Activated CD8-positive, alpha-beta T cell treated with anti-CD3 and anti-CD28 coated beads, Interleukin-2, amount 10 ng/mL, durations not matched to agents 7 days and 5 days (primary cell): ENCODE measurements at regions not wholly inside any gene's neighbourhood (a gene's known extent, or its start where the extent isn't known, plus 50 kb on each side); places are given as distances from the start of the nearest gene placed in this dataset.

ENCODE experiments used
- ATAC-seq: fragments of 150-1000 bp; cut with Tn5 transposase; one replicate; pipeline ENCODE4 v1.10.0; 2021; ENCODE audit warnings: moderate library complexity
- CTCF ChIA-PET: fragments of 350-600 bp; sonication (Branson Sonifier 250); formaldehyde crosslinking; loops from one replicate; lab custom pipeline; 2021; ENCODE audit warnings: antibody characterized with exemption; lab: Charles Lee
- POLR2A ChIA-PET: fragments of 350-600 bp; sonication (Branson Sonifier 250); formaldehyde crosslinking; loops from one replicate; lab custom pipeline; 2021; ENCODE audit warnings: antibody characterized with exemption; lab: Charles Lee
- DNase-seq: peaks from one replicate; pipeline ENCODE4 v3.0.0-alpha.2; 2020
- H3K27ac Mint-ChIP-seq: one replicate; pipeline ENCODE4 v1.8.0; 2021; ENCODE audit warnings: mild to moderate bottlenecking, mixed read lengths
- H3K27me3 Mint-ChIP-seq: one replicate; pipeline ENCODE4 v1.8.0; 2021; ENCODE audit warnings: low read depth, mixed read lengths
- H3K36me3 Mint-ChIP-seq: one replicate; pipeline ENCODE4 v1.8.0; 2021; ENCODE audit warnings: low read depth, mixed read lengths
- H3K4me1 Mint-ChIP-seq: one replicate; pipeline ENCODE4 v1.8.0; 2021; ENCODE audit warnings: low read depth, mixed read lengths
- H3K4me3 Mint-ChIP-seq: one replicate; pipeline ENCODE4 v1.8.0; 2021; ENCODE audit warnings: mild to moderate bottlenecking, mixed read lengths
- H3K9me3 Mint-ChIP-seq: one replicate; pipeline ENCODE4 v1.8.0; 2022; ENCODE audit warnings: mixed read lengths; ENCODE audit not compliant: insufficient read depth

DNA sequence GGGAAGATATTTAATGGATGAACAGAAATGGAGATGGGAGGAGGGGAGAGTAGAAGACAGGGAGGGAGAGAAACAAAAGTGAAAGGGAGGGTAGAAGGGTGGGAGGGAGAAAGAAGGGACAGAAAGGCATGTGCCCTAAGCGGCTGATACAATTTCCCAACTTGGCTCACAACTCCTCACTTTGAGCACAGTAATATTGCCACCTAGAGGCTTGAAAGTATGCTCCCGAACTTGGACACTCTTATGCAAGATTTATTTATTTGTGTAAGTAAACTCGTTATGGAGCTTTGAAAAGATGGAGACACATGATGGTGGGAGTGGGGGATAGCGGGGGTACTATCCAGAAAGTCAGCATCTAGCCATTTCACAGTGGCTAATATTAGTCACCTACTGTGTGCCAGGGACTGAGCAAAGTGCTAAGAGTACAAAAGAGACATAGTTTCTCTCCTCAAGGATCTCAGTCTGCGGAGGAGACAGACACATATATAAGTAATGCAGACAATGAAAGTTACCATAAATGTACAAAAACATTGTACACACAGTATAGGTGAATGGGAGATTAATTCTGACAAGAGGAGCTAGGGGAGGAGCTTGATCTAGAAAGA lies 189.7 kb downstream of the SEC16B start:
- no peaks in the 10 kb centered on the region for H3K27me3 Mint-ChIP-seq
- POLR2A ChIA-PET: no interaction called here
- no peaks in the 10 kb centered on the region for H3K36me3 Mint-ChIP-seq
- H3K4me1 Mint-ChIP-seq: no peaks in the 10 kb centered on the region
- ATAC-seq (no peak), DNase-seq (no peak)
- CTCF ChIA-PET: no interaction called here
- H3K9me3 Mint-ChIP-seq: no peaks in the 10 kb centered on the region
- no peak overlapping the region for H3K27ac Mint-ChIP-seq
- H3K4me3 Mint-ChIP-seq: no peak overlapping the region

DNA sequence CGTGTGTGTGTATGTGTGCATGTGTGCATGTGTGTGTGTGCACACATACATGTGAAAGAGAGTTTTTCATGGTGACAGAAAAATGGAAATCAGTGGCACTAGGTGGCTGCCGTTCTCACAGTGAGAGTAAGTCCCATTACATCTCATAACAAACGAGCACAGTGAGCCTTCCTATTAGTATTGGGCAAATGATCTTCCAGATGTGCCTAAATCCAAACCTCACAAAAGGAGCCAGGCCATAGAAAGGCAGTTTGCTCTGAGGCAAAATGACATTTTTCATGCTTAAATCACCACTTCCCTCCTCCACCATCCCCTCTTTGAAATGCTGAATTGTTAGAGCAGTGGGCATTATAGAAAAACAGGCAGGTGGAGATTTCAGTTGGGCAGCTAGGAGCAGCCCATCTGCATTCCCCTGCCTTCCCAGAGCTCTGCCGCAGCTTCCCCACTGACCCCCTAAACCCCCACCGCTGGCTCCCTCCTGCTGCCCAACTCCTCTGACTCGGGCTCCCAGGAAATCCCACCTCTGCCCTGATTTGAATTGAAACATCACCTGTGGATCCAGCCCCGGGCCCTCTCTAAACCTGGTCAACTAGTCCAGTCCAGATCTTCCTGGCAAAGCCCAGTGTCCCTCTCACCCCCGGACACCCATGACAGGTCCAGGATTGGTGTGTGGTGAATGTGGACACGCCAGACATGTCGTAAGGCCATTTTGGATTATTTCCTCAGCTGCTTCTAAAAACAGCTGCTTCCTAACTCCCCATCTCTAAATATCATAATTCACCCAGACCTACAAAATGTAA lies 190.5 kb downstream of the SEC16B start:
- H3K4me3 Mint-ChIP-seq: no peak overlapping the region
- DNase-seq: no peak
- CTCF ChIA-PET: no interaction called here
- POLR2A ChIA-PET: no interaction called here
- H3K27me3 Mint-ChIP-seq: no peaks in the 10 kb centered on the region
- no peaks in the 10 kb centered on the region for H3K9me3 Mint-ChIP-seq
- no peak for ATAC-seq
- no peak overlapping the region for H3K27ac Mint-ChIP-seq
- H3K4me1 Mint-ChIP-seq: no peaks in the 10 kb centered on the region
- no peaks in the 10 kb centered on the region for H3K36me3 Mint-ChIP-seq

- Mint-ChIP-seq H3K27ac (no peak overlapping the region), H3K4me1 (no peaks in the 10 kb centered on the region), H3K9me3 (no peaks in the 10 kb centered on the region), H3K4me3 (no peak overlapping the region), H3K36me3 (no peaks in the 10 kb centered on the region), H3K27me3 (no peaks in the 10 kb centered on the region)
- ChIA-PET POLR2A (no interaction called here), CTCF (no interaction called here)
- ATAC-seq (no peak), DNase-seq (no peak)
Observed at GRCh38 chr1:177775924-177776323, 193.9 kb downstream of the SEC16B start.

- ChIA-PET POLR2A (no interaction called here), CTCF (no interaction called here)
- Mint-ChIP-seq H3K36me3 (no peaks in the 10 kb centered on the region), H3K9me3 (no peaks in the 10 kb centered on the region), H3K4me1 (no peaks in the 10 kb centered on the region), H3K4me3 (no peak overlapping the region), H3K27ac (no peak overlapping the region), H3K27me3 (no peaks in the 10 kb centered on the region)
- DNase-seq (no peak), ATAC-seq (no peak)
Observed at GRCh38 chr1:177772386-177772960, 197.4 kb downstream of the SEC16B start.

DNA sequence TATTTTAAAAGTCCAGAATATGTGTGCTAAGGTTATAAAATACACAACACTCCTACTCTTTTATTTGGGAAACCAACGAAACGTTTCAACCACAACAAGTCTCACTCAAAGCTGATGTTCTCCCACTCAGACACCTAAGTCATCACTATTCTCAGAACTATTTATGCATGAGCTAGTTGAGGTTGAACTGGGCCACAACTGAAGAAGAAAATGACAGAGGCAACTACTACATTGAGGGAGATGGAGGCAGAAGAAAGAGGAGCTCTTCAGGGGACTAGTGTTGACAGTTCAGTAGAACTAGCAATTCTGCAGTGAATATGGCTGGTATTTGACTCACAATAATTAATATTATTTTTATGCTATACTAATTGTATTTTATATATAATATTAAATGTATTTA lies 198.2 kb downstream of the SEC16B start:
- Mint-ChIP-seq H3K4me3 (no peak overlapping the region), H3K36me3 (no peaks in the 10 kb centered on the region), H3K4me1 (no peaks in the 10 kb centered on the region), H3K27ac (no peak overlapping the region), H3K9me3 (no peaks in the 10 kb centered on the region), H3K27me3 (no peaks in the 10 kb centered on the region)
- ChIA-PET CTCF (no interaction called here), POLR2A (interaction anchor here (0.5 kb wide), 1 partner anchor 1896 kb away, joined by 3 read pairs; no protein-coding TSS in a partner anchor)
- ATAC-seq (no peak), DNase-seq (no peak)

GRCh38 chr1:177770096-177770495 lies 199.8 kb downstream of the SEC16B start:
- ATAC-seq (no peak), DNase-seq (no peak)
- Mint-ChIP-seq H3K4me3 (no peak overlapping the region), H3K27me3 (no peaks in the 10 kb centered on the region), H3K36me3 (no peaks in the 10 kb centered on the region), H3K4me1 (no peaks in the 10 kb centered on the region), H3K9me3 (no peaks in the 10 kb centered on the region), H3K27ac (no peak overlapping the region)
- ChIA-PET CTCF (no interaction called here), POLR2A (no interaction called here)

DNA sequence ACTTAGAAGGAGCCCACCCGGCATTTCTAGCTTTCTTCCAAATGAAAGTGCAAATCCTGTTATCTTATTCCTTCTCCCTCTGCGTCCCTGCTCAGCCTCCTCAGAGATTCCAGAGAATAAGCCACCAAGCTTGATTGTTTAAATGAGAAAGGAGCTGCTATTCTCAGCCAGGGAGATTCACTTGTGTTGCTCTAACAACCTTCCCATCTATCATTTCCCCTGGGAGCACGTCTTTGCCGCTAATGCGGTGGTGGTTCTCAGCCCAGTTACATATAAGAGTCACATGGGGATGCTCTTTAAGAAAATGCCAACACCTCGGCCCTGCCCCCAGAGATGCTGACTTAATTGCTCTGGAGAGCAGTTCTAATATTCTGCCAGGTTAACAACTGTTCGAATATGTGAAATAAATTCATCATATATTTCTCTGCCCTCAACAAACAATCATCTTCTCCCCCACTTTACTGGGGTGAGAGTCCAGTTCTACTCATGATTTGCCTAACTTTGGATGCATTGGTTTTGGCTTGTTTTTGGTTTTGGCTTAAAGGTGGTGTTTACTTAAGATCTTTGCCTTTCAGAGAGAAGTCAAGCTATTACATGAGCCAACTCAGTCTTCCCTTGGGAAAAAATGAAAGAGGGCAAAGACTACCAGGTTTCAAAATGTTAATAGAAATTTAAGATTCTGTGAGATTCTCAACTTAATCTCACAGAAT lies 213.9 kb downstream of the SEC16B start:
- no peak overlapping the region for H3K4me3 Mint-ChIP-seq
- no peaks in the 10 kb centered on the region for H3K4me1 Mint-ChIP-seq
- H3K27ac Mint-ChIP-seq: no peak overlapping the region
- no peaks in the 10 kb centered on the region for H3K27me3 Mint-ChIP-seq
- ChIA-PET POLR2A (no interaction called here), CTCF (no interaction called here)
- H3K9me3 Mint-ChIP-seq: peaks cover 3% of the 10 kb centered on the region
- ATAC-seq (no peak), DNase-seq (no peak)
- no peaks in the 10 kb centered on the region for H3K36me3 Mint-ChIP-seq

- Mint-ChIP-seq H3K4me3 (no peak overlapping the region), H3K4me1 (no peaks in the 10 kb centered on the region), H3K36me3 (no peaks in the 10 kb centered on the region), H3K27me3 (no peaks in the 10 kb centered on the region), H3K9me3 (peaks cover 3% of the 10 kb centered on the region), H3K27ac (no peak overlapping the region)
- ATAC-seq (no peak), DNase-seq (no peak)
- POLR2A ChIA-PET: no interaction called here
- CTCF ChIA-PET: no interaction called here
Observed at GRCh38 chr1:177754603-177755002, 215.3 kb downstream of the SEC16B start.

DNA sequence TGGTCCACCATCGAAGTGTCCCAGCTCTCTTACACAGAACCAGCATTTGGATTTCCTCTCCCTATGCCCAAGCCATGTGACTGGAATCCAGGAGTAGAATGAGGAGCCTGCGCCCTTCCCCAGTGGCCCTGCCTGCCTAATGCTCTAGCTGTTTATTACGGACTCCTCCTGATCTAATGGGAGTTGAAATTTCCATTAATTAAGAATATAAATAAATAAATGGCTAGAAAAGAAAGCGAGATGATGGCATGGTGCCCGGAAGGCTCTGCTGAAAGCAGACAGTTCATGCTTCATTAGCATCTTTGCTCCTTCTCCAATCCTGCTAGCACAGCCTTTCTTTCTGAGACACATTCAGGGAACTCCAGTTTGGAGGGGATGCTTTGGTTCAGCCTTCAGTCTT lies 216.2 kb downstream of the SEC16B start:
- H3K27ac Mint-ChIP-seq: no peak overlapping the region
- peaks cover 3% of the 10 kb centered on the region for H3K9me3 Mint-ChIP-seq
- no peaks in the 10 kb centered on the region for H3K27me3 Mint-ChIP-seq
- H3K36me3 Mint-ChIP-seq: no peaks in the 10 kb centered on the region
- H3K4me1 Mint-ChIP-seq: no peaks in the 10 kb centered on the region
- no peak for ATAC-seq
- ChIA-PET POLR2A (no interaction called here), CTCF (no interaction called here)
- H3K4me3 Mint-ChIP-seq: no peak overlapping the region
- no peak for DNase-seq

- no peak for DNase-seq
- H3K4me1 Mint-ChIP-seq: no peaks in the 10 kb centered on the region
- no peak overlapping the region for H3K27ac Mint-ChIP-seq
- ATAC-seq: no peak
- no peaks in the 10 kb centered on the region for H3K27me3 Mint-ChIP-seq
- H3K4me3 Mint-ChIP-seq: no peak overlapping the region
- no peaks in the 10 kb centered on the region for H3K36me3 Mint-ChIP-seq
- CTCF ChIA-PET: no interaction called here
- H3K9me3 Mint-ChIP-seq: peaks cover 3% of the 10 kb centered on the region
- POLR2A ChIA-PET: no interaction called here
Observed at GRCh38 chr1:177748080-177748801, 221.6 kb downstream of the SEC16B start.

- Mint-ChIP-seq H3K9me3 (no peaks in the 10 kb centered on the region), H3K27me3 (no peaks in the 10 kb centered on the region), H3K36me3 (no peaks in the 10 kb centered on the region), H3K4me1 (no peaks in the 10 kb centered on the region), H3K4me3 (no peak overlapping the region), H3K27ac (no peak overlapping the region)
- ChIA-PET POLR2A (no interaction called here), CTCF (no interaction called here)
- ATAC-seq (no peak), DNase-seq (no peak)
Observed at GRCh38 chr1:177746155-177746554, 223.7 kb downstream of the SEC16B start.
